SK-N-DZ (cell line): ENCODE measurements at regions not wholly inside any gene's neighbourhood (a gene's known extent, or its start where the extent isn't known, plus 50 kb on each side); places are given as distances from the start of the nearest gene placed in this dataset.

Experiments used
- DNase-seq: peaks from one replicate; pipeline ENCODE4 v3.0.0-alpha.2; 2015; ENCODE audit warnings: low spot score

GRCh38 chr2:41947701-41948396 lies 100.0 kb upstream of the PKDCC start:
- DNase-seq: peak; percentile 94

GRCh38 chr2:41948397-41948763 lies 99.4 kb upstream of the PKDCC start:
- no peak for DNase-seq

GRCh38 chr2:41949091-41949882 lies 98.5 kb upstream of the PKDCC start:
- DNase-seq: no peak

- no peak for DNase-seq
These were observed 97.7 kb upstream of the PKDCC start for GRCh38 chr2:41949883-41950665.

GRCh38 chr2:41950666-41950960 lies 97.2 kb upstream of the PKDCC start:
- DNase-seq: peak; percentile 71

GRCh38 chr2:41954304-41955291 lies 93.2 kb upstream of the PKDCC start:
- DNase-seq: peak; percentile 76

- peak; percentile 43 for DNase-seq
These were observed 92.3 kb upstream of the PKDCC start for GRCh38 chr2:41955316-41956043.

GRCh38 chr2:41957431-41957830 lies 90.4 kb upstream of the PKDCC start:
- no peak for DNase-seq

GRCh38 chr2:41958251-41958650 lies 89.6 kb upstream of the PKDCC start:
- no peak for DNase-seq

- no peak for DNase-seq
These were observed 89.0 kb upstream of the PKDCC start for GRCh38 chr2:41958775-41959174.

GRCh38 chr2:41959760-41960159 lies 88.1 kb upstream of the PKDCC start:
- DNase-seq: no peak

GRCh38 chr2:41962922-41963622 lies 84.7 kb upstream of the PKDCC start:
- DNase-seq: no peak

- DNase-seq: peak; percentile 72
These were observed 83.9 kb upstream of the PKDCC start for GRCh38 chr2:41963661-41964525.

- no peak for DNase-seq
These were observed 82.5 kb upstream of the PKDCC start for GRCh38 chr2:41965173-41965908.

GRCh38 chr2:41965909-41966295 lies 81.9 kb upstream of the PKDCC start:
- no peak for DNase-seq

- no peak for DNase-seq
These were observed 81.4 kb upstream of the PKDCC start for GRCh38 chr2:41966431-41966893.

- DNase-seq: no peak
These were observed 80.9 kb upstream of the PKDCC start for GRCh38 chr2:41966920-41967319.

- no peak for DNase-seq
These were observed 80.2 kb upstream of the PKDCC start for GRCh38 chr2:41967476-41968181.
